Common myeloid progenitor, CD34-positive (primary cell): ENCODE measurements at regions not wholly inside any gene's neighbourhood (a gene's known extent, or its start where the extent isn't known, plus 50 kb on each side); places are given as distances from the start of the nearest gene placed in this dataset.
"Not testable (repeated sequence)": the region's sequence is repeated elsewhere in the genome, so short reads cannot be mapped to it uniquely, and the experiment has no call there.

Experiments used
- CTCF ChIA-PET: fragments of 350-600 bp; sonication (Branson Sonifier 250); formaldehyde crosslinking; loops from one replicate; lab custom pipeline; 2021; ENCODE audit warnings: antibody characterized with exemption; lab: Charles Lee
- POLR2A ChIA-PET: fragments of 350-600 bp; sonication (Branson Sonifier 250); formaldehyde crosslinking; loops from one replicate; lab custom pipeline; 2021; ENCODE audit warnings: antibody characterized with exemption; lab: Charles Lee
- DNase-seq, 3 donors: peaks; one replicate each; pipeline versions ENCODE4 v3.0.0 to v3.0.0-alpha.2; 2013
- H3K27ac ChIP-seq, 2 experiments: 1 replicate in 1 of 2; 2 replicates in 1 of 2; pipeline ENCODE4 v1.7.0; 2013; ENCODE audit warnings: inconsistent platforms in 2 of 2, low read length in 2 of 2, mild to moderate bottlenecking in 2 of 2, low read depth in 1 of 2, moderate library complexity in 1 of 2; ENCODE audit not compliant: severe bottlenecking in 2 of 2, insufficient read depth in 1 of 2, poor library complexity in 1 of 2
- H3K27me3 ChIP-seq, 5 experiments: replicated peaks in 2 of 5; 1 replicate in 3 of 5; 2 replicates in 2 of 5; pipeline versions ENCODE4 v1.6.1 to v1.7.0; 2013; ENCODE audit warnings: low read length in 4 of 5, mild to moderate bottlenecking in 2 of 5, moderate library complexity in 2 of 5, inconsistent platforms in 1 of 5; ENCODE audit not compliant: insufficient read depth in 5 of 5, control insufficient read depth in 4 of 5
- H3K36me3 ChIP-seq, 4 experiments: 1 replicate in 2 of 4; 2 replicates in 2 of 4; pipeline versions ENCODE4 v1.6.1 to v1.7.0; 2013; ENCODE audit warnings: low read length in 3 of 4, control low read depth in 1 of 4, mild to moderate bottlenecking in 1 of 4; ENCODE audit not compliant: control insufficient read depth in 4 of 4, insufficient read depth in 4 of 4
- H3K4me1 ChIP-seq, 4 experiments: 1 replicate in 3 of 4; 2 replicates in 1 of 4; pipeline versions ENCODE4 v1.6.1 to v1.7.1; 2013; ENCODE audit warnings: low read length in 3 of 4, mild to moderate bottlenecking in 3 of 4, control low read depth in 1 of 4, inconsistent platforms in 1 of 4, moderate library complexity in 1 of 4; ENCODE audit not compliant: control insufficient read depth in 4 of 4, insufficient read depth in 4 of 4; ENCODE audit errors: control extremely low read depth in 1 of 4
- H3K4me3 ChIP-seq, 7 experiments: 1 replicate in 4 of 7; 2 replicates in 3 of 7; pipeline versions ENCODE4 v1.5.1 to v1.7.0; 2013; ENCODE audit warnings: mild to moderate bottlenecking in 7 of 7, low read length in 6 of 7, moderate library complexity in 6 of 7, inconsistent platforms in 2 of 7, low read depth in 2 of 7, control low read depth in 1 of 7; ENCODE audit not compliant: insufficient read depth in 4 of 7, control insufficient read depth in 1 of 7; ENCODE audit errors: extremely low read depth in 1 of 7
- H3K9me3 ChIP-seq, 5 experiments: 1 replicate in 4 of 5; 2 replicates in 1 of 5; pipeline versions ENCODE4 v1.6.1 to v1.7.1; 2013; ENCODE audit warnings: low read length in 4 of 5, mild to moderate bottlenecking in 2 of 5, inconsistent platforms in 1 of 5, low read depth in 1 of 5, moderate library complexity in 1 of 5; ENCODE audit not compliant: control insufficient read depth in 4 of 5, insufficient read depth in 2 of 5; ENCODE audit errors: control extremely low read depth in 1 of 5
- WGBS: methylation state at CpG from one replicate; pipeline ENCODE4 v1.1.5; 2013; ENCODE audit not compliant: insufficient coverage; 5-methylcytosine and 5-hydroxymethylcytosine counted together

DNA sequence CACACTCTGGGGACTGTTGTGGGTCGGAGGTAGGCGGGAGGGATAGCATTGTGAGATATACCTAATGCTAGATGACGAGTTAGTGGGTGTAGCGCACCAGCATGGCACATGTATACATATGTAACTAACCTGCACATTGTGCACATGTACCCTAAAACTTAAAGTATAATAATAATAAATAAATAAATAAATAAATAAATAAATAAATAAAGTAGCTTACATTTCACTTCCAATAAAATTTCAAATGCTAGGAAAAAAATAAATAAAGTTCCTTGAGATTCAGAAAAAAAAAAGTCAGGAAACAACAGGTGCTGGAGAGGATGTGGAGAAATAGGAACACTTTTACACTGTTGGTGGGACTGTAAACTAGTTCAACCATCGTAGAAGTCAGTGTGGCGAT is 353.5 kb upstream of the UBE2E2 start:
- H3K4me1 ChIP-seq, H3K4me3 ChIP-seq, H3K9me3 ChIP-seq, POLR2A ChIA-PET, H3K27me3 ChIP-seq, CTCF ChIA-PET, DNase-seq, H3K27ac ChIP-seq, H3K36me3 ChIP-seq: not testable (repeated sequence)
- no CpG with 5 or more reads among the region's 6 CpGs for WGBS

DNA sequence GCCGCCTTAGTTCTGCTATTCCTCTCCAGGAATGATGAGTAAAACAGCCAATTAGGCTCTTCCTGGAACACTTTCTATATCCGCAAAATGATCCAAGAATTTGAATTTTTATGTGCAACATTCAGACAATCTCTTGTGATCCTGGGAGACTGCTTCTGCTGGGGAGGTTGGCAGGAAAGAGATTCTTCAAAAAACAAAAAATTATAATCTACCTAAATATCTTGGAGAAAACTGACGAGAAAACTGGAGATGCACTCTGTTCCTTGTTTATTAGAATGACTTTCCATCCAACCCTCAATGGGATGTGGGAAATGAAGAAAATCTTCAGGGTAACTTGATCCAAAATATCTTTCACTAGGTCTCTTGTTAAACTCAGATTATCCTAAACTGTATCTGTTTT is 346.3 kb upstream of the UBE2E2 start:
- ChIA-PET CTCF (interaction anchor here (1.3 kb wide), 1 partner anchor 31 kb away, joined by 3 read pairs; no protein-coding TSS in a partner anchor), POLR2A (no interaction called here)
- no peak for DNase-seq
- no peak overlapping the region for H3K4me3 ChIP-seq
- WGBS, result 89% methylated on average over 1 of the region's 3 CpGs
- no peak overlapping the region for H3K27ac ChIP-seq
- no peaks in the 10 kb centered on the region for H3K36me3 ChIP-seq
- H3K9me3 ChIP-seq, result peaks cover 0 to 2% (median 0%) of the 10 kb centered on the region in 5 experiments
- H3K27me3 ChIP-seq, result no peaks in the 10 kb centered on the region
- no peaks in the 10 kb centered on the region for H3K4me1 ChIP-seq

DNA sequence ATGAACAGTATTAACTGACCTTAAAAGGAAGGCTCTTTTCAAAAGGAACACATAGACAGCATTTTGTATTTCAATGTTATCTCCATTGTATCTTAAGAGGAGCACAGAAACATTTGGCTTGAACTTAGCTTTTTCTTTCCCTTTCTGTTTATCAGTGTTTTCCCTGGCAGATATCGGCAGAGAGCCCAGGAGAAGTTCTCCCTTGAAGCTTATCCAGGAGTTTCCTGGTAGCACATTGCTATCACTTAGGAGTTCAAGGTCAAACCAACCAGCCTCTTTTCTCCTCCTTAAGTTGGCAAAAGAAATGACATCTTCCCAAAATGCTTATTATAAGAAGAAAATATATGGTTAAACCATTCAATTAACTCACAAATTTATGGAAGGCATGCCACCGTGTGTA is 344.6 kb upstream of the UBE2E2 start:
- no peaks in the 10 kb centered on the region for H3K36me3 ChIP-seq
- no peak overlapping the region for H3K27ac ChIP-seq
- DNase-seq, result no peak
- H3K4me1 ChIP-seq, result no peaks in the 10 kb centered on the region
- POLR2A ChIA-PET, result no interaction called here
- H3K9me3 ChIP-seq, result peaks cover 0 to 2% (median 0%) of the 10 kb centered on the region in 5 experiments
- CTCF ChIA-PET, result interaction anchor here (1.1 kb wide), 1 partner anchor 30 kb away, joined by 3 read pairs; no protein-coding TSS in a partner anchor
- H3K4me3 ChIP-seq, result no peak overlapping the region
- H3K27me3 ChIP-seq, result no peaks in the 10 kb centered on the region
- WGBS, result 83% methylated on average over 1 of the region's 2 CpGs

DNA sequence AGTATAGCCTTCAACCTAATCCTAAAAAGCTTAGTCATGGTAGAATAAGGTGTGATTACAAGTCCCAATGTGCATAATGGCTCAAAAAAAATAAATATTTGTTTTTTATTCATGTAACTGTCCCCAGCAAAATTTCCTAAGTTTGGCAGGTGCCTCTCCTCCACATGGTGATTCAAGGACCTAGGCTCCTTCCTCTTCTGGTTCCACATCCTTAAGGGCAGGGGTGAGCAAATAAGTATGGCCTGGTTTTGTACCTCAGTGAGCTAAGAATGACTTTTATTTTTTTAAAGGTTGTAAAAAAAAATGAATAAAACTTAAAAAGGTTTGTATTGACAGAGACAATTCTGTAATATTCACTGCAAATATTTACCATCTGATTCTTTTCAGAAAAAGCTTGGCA is 343.5 kb upstream of the UBE2E2 start:
- Histone ChIP-seq H3K27me3 (no peaks in the 10 kb centered on the region), H3K4me3 (no peak overlapping the region), H3K9me3 (peaks cover 0 to 2% (median 0%) of the 10 kb centered on the region in 5 experiments), H3K36me3 (no peaks in the 10 kb centered on the region), H3K27ac (no peak overlapping the region), H3K4me1 (no peaks in the 10 kb centered on the region)
- POLR2A ChIA-PET, result no interaction called here
- CTCF ChIA-PET, result no interaction called here
- no peak for DNase-seq

DNA sequence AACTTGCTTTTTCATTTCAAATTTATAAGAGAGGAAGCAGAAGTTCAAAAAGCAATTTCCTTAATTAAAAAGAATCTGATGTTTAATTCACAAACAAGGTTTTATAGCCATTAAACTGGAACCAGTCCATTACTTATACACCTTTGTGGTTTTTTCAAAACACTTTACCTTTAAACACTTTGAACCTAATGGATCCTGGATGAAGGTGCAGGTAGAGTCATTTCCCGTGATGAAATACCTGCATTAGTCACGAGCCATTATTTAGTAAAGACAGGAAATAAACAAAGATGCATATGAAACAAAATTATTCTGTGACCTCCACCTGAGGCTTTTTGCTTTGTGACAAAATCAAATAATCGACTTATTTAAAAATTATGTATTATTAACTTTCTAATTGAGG is 341.7 kb upstream of the UBE2E2 start:
- POLR2A ChIA-PET, result no interaction called here
- CTCF ChIA-PET, result no interaction called here
- WGBS, result no CpG with 5 or more reads among the region's 3 CpGs

DNA sequence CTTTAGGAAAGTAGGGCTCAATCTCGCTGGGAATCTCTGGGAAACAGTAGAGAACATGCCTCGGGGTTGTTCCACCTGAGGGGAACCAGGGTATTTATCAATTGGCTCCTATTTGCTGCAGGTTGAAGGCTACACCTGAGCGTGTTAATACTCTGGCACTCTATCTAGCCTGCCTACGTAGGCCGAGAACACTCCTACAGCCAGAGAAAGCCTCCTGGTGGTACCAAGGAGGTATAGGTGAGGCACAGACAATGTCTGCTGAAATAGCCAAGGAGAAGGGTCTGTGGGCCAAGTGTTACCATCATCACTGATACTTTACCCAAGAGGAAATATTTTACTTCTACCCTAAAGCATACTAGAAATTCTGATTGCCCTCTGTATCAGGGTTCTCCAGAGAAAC is 341.0 kb upstream of the UBE2E2 start:
- ChIA-PET CTCF (no interaction called here), POLR2A (no interaction called here)
- no peaks in the 10 kb centered on the region for H3K4me1 ChIP-seq
- no peak overlapping the region for H3K4me3 ChIP-seq
- H3K9me3 ChIP-seq, result peaks cover 0 to 2% (median 0%) of the 10 kb centered on the region in 5 experiments
- no peaks in the 10 kb centered on the region for H3K27me3 ChIP-seq
- WGBS, result 100% methylated on average over 3 of the region's 5 CpGs
- no peak overlapping the region for H3K27ac ChIP-seq
- DNase-seq, result no peak
- H3K36me3 ChIP-seq, result no peaks in the 10 kb centered on the region

More for the DNA sequence above, 341.7 kb upstream of the UBE2E2 start:
- no peaks in the 10 kb centered on the region for H3K36me3 ChIP-seq
- no peaks in the 10 kb centered on the region for H3K27me3 ChIP-seq
- H3K4me1 ChIP-seq, result no peaks in the 10 kb centered on the region
- no peak overlapping the region for H3K4me3 ChIP-seq
- DNase-seq, result no peak
- no peak overlapping the region for H3K27ac ChIP-seq
- peaks cover 0 to 2% (median 0%) of the 10 kb centered on the region in 5 experiments for H3K9me3 ChIP-seq

DNA sequence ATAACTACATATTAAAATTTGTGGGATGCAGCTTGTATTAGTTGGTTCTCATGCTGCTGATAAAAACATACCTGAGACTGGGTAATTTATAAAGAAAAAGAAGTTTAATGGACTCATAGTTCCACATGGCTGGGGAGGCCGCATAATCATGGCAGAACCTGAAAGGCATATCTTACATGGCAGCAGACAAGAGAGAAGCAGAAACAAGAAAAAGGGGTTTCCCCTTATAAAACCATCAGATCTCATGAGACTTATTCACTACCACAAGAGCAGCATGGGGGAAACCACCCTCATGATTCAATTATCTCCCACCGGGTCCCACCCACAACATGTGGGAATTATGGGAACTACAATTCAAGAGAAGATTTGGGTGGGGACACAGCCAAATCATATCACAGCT is 320.3 kb upstream of the UBE2E2 start:
- H3K4me1 ChIP-seq, H3K27ac ChIP-seq, H3K4me3 ChIP-seq, H3K27me3 ChIP-seq, H3K9me3 ChIP-seq, H3K36me3 ChIP-seq, CTCF ChIA-PET, POLR2A ChIA-PET: not testable (repeated sequence)
- no CpG with 5 or more reads among the region's 2 CpGs for WGBS
- peak in 1 of 3 donors; percentile 18 for DNase-seq
